ENCODE measurements at regions not wholly inside any gene's neighbourhood (a gene's known extent, or its start where the extent isn't known, plus 50 kb on each side); places are given as distances from the start of the nearest gene placed in this dataset.

- no peak overlapping the region for H3K27ac ChIP-seq (ENCODE audit: low read depth in 1 of 2, low read length in 1 of 2)
- DNase-seq (no peak), ATAC-seq (ENCODE audit: insufficient read depth, low FRiP score) (no peak)
- H3K27me3 ChIP-seq (ENCODE audit: control insufficient read depth in 3 of 3, insufficient read depth in 3 of 3, low read length in 2 of 3), result no peaks in the 10 kb centered on the region
- no peak overlapping the region for H3K4me3 ChIP-seq
- peak overlapping the region in 1 of 2 donors; percentile 15 for H3K9ac ChIP-seq (ENCODE audit: insufficient read depth in 1 of 2, low read length in 2 of 2)
- WGBS, 2 donors, result 75 to 90% methylated on average over 9 of the region's 9 CpGs
- no peaks in the 10 kb centered on the region for H3K36me3 ChIP-seq (ENCODE audit: control insufficient read depth in 4 of 4, insufficient read depth in 4 of 4, low read length in 4 of 4)
- TF ChIP-seq, protein P1, sequence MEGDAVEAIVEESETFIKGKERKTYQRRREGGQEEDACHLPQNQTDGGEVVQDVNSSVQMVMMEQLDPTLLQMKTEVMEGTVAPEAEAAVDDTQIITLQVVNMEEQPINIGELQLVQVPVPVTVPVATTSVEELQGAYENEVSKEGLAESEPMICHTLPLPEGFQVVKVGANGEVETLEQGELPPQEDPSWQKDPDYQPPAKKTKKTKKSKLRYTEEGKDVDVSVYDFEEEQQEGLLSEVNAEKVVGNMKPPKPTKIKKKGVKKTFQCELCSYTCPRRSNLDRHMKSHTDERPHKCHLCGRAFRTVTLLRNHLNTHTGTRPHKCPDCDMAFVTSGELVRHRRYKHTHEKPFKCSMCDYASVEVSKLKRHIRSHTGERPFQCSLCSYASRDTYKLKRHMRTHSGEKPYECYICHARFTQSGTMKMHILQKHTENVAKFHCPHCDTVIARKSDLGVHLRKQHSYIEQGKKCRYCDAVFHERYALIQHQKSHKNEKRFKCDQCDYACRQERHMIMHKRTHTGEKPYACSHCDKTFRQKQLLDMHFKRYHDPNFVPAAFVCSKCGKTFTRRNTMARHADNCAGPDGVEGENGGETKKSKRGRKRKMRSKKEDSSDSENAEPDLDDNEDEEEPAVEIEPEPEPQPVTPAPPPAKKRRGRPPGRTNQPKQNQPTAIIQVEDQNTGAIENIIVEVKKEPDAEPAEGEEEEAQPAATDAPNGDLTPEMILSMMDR (IDR thresholded peaks at IDR 0.05; ENCODE audit: control extremely low read depth, extremely low read depth), result no peak
- H3K9me3 ChIP-seq (ENCODE audit: control insufficient read depth in 4 of 4, insufficient read depth in 3 of 4, low read length in 3 of 4), result peaks cover 0 to 4% (median under 1%) of the 10 kb centered on the region in 4 donors
- H3K4me1 ChIP-seq (ENCODE audit: control insufficient read depth in 5 of 5, insufficient read depth in 5 of 5, low read length in 5 of 5), result peaks cover 0 to 7% (median 3%) of the 10 kb centered on the region in 5 donors
These were observed 83.7 kb upstream of the SMIM15 start for GRCh38 chr5:61245936-61246335.

- Histone ChIP-seq H3K4me1 (ENCODE audit: control insufficient read depth in 5 of 5, insufficient read depth in 5 of 5, low read length in 5 of 5) (peaks cover 0 to 7% (median 3%) of the 10 kb centered on the region in 5 donors), H3K27me3 (ENCODE audit: control insufficient read depth in 3 of 3, insufficient read depth in 3 of 3, low read length in 2 of 3) (no peaks in the 10 kb centered on the region), H3K9ac (ENCODE audit: insufficient read depth in 1 of 2, low read length in 2 of 2) (no peak overlapping the region), H3K27ac (ENCODE audit: low read depth in 1 of 2, low read length in 1 of 2) (no peak overlapping the region), H3K36me3 (ENCODE audit: control insufficient read depth in 4 of 4, insufficient read depth in 4 of 4, low read length in 4 of 4) (no peaks in the 10 kb centered on the region), H3K4me3 (no peak overlapping the region), H3K9me3 (ENCODE audit: control insufficient read depth in 4 of 4, insufficient read depth in 3 of 4, low read length in 3 of 4) (peaks cover 0 to 4% (median 2%) of the 10 kb centered on the region in 4 donors)
- DNase-seq (no peak), ATAC-seq (ENCODE audit: insufficient read depth, low FRiP score) (no peak)
- 91 to 95% methylated on average over 6 of the region's 6 CpGs for WGBS, 2 donors
- TF ChIP-seq, protein P1 (IDR thresholded peaks at IDR 0.05; ENCODE audit: control extremely low read depth, extremely low read depth), result no peak
These were observed 84.6 kb upstream of the SMIM15 start for GRCh38 chr5:61246768-61247307.

GRCh38 chr5:61251874-61252642, 80.0 kb upstream of the ZSWIM6 start:
- H3K4me3 ChIP-seq, result no peak overlapping the region
- no peaks in the 10 kb centered on the region for H3K36me3 ChIP-seq (ENCODE audit: control insufficient read depth in 4 of 4, insufficient read depth in 4 of 4, low read length in 4 of 4)
- peaks cover 0 to 4% (median 2%) of the 10 kb centered on the region in 4 donors for H3K9me3 ChIP-seq (ENCODE audit: control insufficient read depth in 4 of 4, insufficient read depth in 3 of 4, low read length in 3 of 4)
- DNase-seq (no peak), ATAC-seq (ENCODE audit: insufficient read depth, low FRiP score) (no peak)
- no peak overlapping the region for H3K27ac ChIP-seq (ENCODE audit: low read depth in 1 of 2, low read length in 1 of 2)
- TF ChIP-seq, protein P1 (IDR thresholded peaks at IDR 0.05; ENCODE audit: control extremely low read depth, extremely low read depth), result no peak
- whole genome bisulfite sequencing, 2 donors, result 90 to 93% methylated on average over 11 of the region's 11 CpGs
- no peak overlapping the region for H3K9ac ChIP-seq (ENCODE audit: insufficient read depth in 1 of 2, low read length in 2 of 2)
- no peaks in the 10 kb centered on the region for H3K27me3 ChIP-seq (ENCODE audit: control insufficient read depth in 3 of 3, insufficient read depth in 3 of 3, low read length in 2 of 3)
- H3K4me1 ChIP-seq (ENCODE audit: control insufficient read depth in 5 of 5, insufficient read depth in 5 of 5, low read length in 5 of 5), result peaks cover 0 to 7% (median 3%) of the 10 kb centered on the region in 5 donors

Data from lung (tissue), 11 donors.